NCI-H345 treated with DMSO at 0.1 percent for 48 hours (cell line): ENCODE measurements at regions not wholly inside any gene's neighbourhood (a gene's known extent, or its start where the extent isn't known, plus 50 kb on each side); places are given as distances from the start of the nearest gene placed in this dataset.
"Not testable (repeated sequence)": the region's sequence is repeated elsewhere in the genome, so short reads cannot be mapped to it uniquely, and the experiment has no call there.

Experiments
- DNase-seq: peaks from one replicate; lab custom pipeline; 2025; ENCODE audit not compliant: unreplicated experiment; lab: John Stamatoyannopoulos, UW

DNA sequence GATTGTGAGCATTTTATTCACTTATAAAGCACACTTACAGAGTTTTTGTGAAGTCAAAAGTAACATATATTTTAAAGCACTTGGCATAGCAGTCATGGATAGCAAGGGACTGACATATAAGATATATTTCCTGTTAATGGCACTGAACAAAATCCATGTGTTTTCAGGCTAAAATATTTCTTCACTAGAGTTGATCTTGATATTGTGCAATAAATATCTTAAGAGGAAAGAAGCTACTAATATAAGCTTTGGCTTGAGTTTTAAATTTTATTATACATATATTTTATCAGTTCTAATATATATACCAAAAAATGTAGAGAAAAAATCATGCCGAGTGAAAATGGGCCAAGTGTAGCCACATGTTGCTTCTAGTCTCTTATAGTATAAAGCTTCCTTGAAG is 189.7 kb upstream of the DPP10 start:
- no peak for DNase-seq

DNA sequence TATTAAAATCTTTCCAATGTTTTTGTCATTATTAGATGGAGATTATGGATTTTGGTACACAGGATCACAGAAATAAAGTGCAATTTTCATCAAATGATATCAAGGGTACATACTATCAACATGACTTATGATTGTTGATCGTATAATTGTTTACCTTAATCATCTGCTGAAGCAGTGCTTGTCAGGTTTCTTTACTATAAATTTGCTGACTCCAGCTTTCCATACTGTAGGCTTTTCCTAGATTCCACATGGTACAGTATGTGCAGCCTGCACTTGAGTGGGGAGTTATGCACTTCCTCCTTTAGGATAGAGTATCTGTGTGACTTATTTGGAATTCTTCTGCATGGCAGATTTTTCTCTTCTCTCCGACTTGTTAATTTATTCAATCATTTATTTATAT is 187.6 kb upstream of the DPP10 start:
- no peak for DNase-seq

GRCh38 chr2:114259389-114259788 is 183.1 kb upstream of the DPP10 start:
- DNase-seq, result no peak

DNA sequence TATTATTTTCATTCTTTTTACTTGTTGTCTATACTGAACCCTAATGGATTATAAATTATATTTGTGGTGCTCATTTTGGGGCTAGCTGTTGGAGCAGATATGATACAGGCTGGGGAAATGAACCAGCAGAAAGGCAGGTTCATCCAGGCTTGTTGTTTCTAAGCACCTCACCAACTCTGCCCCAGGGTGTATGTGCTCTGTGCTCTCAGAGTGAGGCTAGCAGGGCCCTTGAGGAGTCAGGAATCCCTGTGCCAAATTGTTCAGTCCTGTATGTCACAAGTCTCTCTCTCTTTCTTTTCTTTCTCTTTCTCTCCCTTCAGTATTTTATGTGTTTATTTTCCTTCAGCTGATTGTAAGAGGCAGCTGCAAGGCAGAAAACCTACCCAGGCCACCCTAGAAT is 181.1 kb upstream of the DPP10 start:
- no peak for DNase-seq

DNA sequence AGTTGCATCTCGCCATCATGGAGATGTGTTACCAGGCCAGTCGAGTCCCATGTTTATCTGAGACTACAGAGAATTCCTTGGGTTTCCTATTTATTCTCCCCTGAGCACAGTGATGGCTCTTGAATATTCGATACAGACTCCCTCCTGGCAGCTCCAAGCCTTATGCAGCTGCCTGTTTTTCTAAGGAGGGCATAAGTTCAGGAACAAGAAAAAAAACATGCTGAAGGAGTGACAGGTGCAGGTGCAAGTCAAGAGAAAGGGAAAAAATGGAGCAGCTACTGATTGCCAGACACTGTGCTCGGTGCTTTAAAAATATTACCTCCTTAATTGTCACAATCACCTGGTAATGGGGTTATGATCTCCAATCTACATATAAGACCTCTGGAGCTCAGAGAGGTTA is 177.2 kb upstream of the DPP10 start:
- no peak for DNase-seq

GRCh38 chr2:114274957-114275356 is 167.5 kb upstream of the DPP10 start:
- no peak for DNase-seq

- no peak for DNase-seq
Observed at GRCh38 chr2:114281188-114281587, 161.3 kb upstream of the DPP10 start.

DNA sequence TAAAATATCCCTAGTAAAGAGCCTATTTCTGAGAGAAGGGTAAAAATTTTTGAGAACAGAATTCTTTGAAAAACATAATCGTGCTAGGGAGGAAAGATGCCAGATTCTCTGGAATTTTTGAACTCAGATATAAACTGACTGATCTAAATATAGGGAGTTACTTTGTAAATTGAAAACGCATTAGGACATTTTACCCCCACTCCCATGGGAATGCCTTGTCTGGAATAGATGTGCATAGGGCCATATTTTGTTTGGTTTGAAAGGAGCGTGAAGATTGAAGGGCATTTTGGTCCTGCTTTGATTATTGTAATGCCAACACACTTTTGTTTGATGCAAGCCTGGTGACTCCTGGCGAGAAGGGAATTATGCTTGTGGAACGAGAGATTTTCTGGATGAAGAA is 158.7 kb upstream of the DPP10 start:
- DNase-seq, result no peak

DNA sequence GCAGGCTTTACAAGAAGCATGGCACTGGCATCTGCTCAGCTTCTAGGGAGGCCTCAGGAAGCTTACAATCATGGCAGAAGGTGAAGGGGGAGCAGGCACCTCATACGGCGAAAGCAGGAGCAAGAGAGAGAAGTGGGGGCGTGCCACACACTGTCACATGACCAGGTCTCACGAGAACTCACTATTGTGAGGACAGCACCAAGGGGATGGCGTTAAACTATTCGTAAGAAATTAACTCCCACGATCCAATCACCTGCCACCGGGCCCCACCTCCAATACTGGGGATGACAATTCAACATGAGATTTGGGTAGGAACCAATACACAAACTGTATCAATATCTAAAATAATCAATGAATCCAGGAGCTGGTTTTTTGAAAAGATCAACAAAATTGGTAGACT is 156.0 kb upstream of the DPP10 start:
- no peak for DNase-seq

- DNase-seq, result no peak
Observed at GRCh38 chr2:114293355-114293754, 149.1 kb upstream of the DPP10 start.

DNA sequence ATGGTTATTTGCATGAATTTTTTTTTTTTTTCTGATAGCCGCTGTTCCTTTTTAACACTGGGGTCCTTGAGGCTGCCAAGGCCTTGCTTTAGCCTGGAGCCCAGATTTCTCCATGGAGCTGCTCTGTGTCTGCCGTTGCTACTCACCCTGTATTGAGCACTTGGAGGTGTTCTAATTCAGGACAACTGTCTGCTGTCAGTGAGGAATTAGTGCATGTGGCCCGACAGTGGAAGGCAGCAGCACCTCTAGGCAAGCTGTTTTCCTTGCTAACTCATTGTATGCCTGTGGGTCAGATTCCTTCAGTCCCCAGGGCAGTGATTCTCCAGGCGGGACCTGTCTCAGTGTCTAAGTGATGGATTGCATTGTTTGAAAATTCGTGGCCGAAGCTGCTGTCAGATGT is 147.7 kb upstream of the DPP10 start:
- DNase-seq, result no peak

GRCh38 chr2:114300351-114300750 is 142.1 kb upstream of the DPP10 start:
- DNase-seq, result not testable (repeated sequence)

- no peak for DNase-seq
Observed at GRCh38 chr2:114316532-114317300, 125.7 kb upstream of the DPP10 start.

DNA sequence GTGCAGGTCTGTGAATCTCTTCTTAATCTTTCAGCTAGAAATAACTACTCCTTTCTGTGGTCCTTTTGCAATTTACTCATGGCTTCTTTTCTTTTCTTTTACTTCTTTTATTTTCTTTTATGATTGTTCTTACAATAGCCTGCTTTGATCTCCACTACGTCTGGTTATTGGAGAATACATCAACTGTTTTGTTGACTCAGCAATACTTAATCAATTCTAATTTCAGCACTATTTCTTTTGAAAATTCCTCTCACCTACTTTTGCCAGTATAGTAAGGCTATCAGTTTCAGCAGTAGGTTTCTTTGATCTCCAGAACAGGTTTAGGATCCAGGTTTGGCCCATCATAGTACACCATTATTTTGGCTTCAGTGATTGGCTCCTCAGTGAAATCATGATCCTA is 111.8 kb upstream of the DPP10 start:
- no peak for DNase-seq

GRCh38 chr2:114331934-114332333 is 110.5 kb upstream of the DPP10 start:
- no peak for DNase-seq

DNA sequence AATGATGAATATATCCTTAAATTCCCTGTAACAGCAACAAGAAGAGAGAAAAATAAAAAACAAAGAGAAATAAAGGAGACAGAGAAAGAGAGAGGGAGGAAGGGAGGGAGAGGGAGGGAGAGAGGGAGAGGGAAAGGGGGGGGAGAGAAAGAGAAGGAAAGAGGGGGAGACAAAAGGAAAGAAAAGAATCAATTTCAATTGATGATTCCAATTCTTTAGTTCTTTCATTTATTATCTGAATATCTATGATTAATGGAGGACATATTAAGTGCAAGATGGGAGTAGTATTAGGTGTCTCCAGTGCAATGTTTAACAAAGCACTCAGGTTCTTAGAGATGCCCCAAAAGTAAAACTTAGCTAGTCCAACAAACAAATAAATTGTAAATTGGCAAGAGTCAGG is 97.2 kb upstream of the DPP10 start:
- no peak for DNase-seq

GRCh38 chr2:114346658-114347057 is 95.8 kb upstream of the DPP10 start:
- no peak for DNase-seq

DNA sequence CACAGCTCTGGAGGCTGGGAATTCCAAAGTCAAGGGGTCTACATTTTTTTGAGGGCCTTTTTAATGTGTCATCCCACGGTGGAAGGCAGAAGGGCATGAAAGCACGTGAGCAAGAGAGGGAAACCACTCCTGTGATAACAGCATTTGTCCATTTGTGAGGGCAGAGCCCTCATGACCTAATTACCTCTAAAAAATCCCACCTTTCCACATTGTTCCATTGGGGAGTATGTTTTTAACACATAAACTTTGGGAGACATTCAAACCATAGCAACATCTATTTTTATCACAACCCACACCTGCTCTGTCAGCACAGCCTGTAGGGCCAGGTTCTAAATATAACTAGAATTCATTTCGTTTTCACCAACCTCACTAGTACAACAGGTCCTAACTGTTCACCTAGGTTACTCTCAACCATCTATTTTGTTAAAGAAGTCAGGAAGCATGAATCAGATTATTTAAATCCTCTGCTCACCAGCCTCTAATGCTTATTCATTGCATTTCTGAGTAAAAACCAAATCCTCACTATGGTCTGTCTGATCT is 92.2 kb upstream of the DPP10 start:
- no peak for DNase-seq

DNA sequence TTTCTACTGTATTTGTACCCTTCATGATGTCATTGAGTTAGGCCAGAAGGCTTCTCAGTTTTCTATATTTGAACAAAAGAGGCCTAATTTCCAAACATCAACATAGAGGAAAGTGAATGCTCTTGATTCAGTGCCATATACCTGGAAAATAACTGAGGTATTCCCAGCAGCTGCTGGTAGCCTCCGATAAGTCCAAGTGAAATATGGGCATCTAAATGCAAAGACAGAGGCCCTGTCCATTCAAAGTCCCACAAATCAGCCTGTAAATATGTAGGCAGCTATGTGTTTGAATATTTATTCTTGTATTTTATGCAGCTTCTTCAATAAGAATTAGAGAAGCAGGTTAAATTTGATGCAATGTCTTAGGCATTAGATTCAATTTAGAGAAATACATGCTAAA is 89.5 kb upstream of the DPP10 start:
- no peak for DNase-seq

GRCh38 chr2:114354199-114354598 is 88.2 kb upstream of the DPP10 start:
- DNase-seq, result no peak

DNA sequence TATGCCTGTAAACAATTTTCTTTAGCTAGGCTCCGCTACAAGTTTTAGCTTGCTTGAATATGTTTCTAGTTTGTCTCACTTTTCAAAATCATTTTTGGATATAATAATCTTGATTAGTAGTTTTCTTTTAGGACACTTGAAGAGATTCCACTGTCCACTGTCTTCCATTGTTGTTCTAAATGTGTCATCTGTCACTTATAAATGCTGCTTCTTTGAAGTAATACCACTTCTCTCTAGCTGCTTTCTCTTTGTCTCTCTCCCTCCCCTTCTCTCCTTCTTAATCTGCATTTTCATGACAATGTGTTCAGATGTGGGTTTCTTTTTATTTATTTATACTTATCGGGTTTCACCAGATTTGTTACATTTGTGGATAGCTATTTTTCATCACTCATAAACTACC is 73.7 kb upstream of the DPP10 start:
- no peak for DNase-seq

DNA sequence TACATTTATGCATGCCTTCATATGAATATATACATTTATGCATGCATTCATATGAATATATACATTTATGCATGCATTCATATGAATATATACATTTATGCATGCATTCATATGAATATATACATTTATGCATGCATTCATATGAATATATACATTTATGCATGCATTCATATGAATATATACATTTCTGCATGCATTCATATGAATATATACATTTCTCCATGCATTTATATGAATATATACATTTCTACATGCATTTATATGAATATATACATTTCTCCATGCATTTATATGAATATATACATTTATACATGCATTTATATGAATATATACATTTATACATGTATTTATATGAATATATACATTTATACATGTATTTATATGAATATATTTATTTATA is 70.7 kb upstream of the DPP10 start:
- DNase-seq, result not testable (repeated sequence)

- DNase-seq, result no peak
Observed at GRCh38 chr2:114373591-114373990, 68.8 kb upstream of the DPP10 start.
